ENCODE measurements at regions not wholly inside any gene's neighbourhood (a gene's known extent, or its start where the extent isn't known, plus 50 kb on each side); places are given as distances from the start of the nearest gene placed in this dataset.

DNA sequence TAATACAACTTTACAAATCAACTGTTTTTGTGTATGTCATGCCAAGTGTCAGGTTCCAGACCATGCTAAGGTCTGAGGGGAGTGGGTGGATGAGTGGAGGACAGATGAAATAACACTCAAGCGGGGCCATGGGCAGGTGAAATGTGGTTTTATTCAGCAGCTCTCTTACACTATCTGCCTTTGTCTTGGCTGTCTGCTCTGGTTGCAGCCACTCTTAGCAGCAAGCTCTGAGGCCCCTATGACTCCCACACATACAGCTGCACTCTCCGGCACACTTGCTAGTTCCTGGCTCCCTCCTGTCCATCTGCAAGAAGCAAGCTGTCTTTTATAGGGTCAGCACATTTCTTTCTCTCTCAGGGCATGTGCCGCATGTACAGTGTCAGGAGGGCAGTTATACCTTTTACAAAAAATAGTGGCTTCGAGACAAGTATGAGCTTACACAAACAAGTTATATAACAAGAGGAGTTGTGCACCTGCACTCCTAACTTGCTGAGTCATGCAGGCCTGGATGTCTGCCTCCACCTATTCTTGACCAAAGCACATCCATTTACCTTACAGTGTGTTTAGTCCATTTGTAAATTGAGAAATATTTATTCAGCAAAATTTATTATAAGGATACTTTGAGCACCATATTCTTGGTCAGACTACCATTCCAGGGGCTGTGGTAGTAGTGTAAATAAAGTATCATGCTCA lies 683.7 kb upstream of the CBLB start:
- Histone ChIP-seq H3K36me3 (ENCODE audit: insufficient read depth) (no peaks in the 10 kb centered on the region), H3F3A (replicated peaks; ENCODE audit: low read depth) (no peaks in the 10 kb centered on the region), H3K27ac (ENCODE audit: low read depth) (no peak overlapping the region), H4K20me1 (replicated peaks; ENCODE audit: insufficient read depth) (no peaks in the 10 kb centered on the region), H3K4me1 (ENCODE audit: insufficient read depth) (peaks cover 5% of the 10 kb centered on the region; the same call in 1 of the 2 replicates), H3K4me2 (no peak overlapping the region), H3K27me3 (ENCODE audit: insufficient read depth) (no peaks in the 10 kb centered on the region), H3K79me2 (replicated peaks; ENCODE audit: insufficient read depth) (no peaks in the 10 kb centered on the region), H3K9me2 (ENCODE audit: insufficient read depth) (no peaks in the 10 kb centered on the region), H2AFZ (no peak overlapping the region), H3K4me3 (no peak overlapping the region)
- TF ChIP-seq, protein P1, sequence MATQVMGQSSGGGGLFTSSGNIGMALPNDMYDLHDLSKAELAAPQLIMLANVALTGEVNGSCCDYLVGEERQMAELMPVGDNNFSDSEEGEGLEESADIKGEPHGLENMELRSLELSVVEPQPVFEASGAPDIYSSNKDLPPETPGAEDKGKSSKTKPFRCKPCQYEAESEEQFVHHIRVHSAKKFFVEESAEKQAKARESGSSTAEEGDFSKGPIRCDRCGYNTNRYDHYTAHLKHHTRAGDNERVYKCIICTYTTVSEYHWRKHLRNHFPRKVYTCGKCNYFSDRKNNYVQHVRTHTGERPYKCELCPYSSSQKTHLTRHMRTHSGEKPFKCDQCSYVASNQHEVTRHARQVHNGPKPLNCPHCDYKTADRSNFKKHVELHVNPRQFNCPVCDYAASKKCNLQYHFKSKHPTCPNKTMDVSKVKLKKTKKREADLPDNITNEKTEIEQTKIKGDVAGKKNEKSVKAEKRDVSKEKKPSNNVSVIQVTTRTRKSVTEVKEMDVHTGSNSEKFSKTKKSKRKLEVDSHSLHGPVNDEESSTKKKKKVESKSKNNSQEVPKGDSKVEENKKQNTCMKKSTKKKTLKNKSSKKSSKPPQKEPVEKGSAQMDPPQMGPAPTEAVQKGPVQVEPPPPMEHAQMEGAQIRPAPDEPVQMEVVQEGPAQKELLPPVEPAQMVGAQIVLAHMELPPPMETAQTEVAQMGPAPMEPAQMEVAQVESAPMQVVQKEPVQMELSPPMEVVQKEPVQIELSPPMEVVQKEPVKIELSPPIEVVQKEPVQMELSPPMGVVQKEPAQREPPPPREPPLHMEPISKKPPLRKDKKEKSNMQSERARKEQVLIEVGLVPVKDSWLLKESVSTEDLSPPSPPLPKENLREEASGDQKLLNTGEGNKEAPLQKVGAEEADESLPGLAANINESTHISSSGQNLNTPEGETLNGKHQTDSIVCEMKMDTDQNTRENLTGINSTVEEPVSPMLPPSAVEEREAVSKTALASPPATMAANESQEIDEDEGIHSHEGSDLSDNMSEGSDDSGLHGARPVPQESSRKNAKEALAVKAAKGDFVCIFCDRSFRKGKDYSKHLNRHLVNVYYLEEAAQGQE (IDR thresholded peaks at IDR 0.05; ENCODE audit: unreplicated experiment) = no peak
- no peak for TF ChIP-seq CREB1 (CRISPR knock-in tag; IDR thresholded peaks at IDR 0.05; ENCODE audit: low read depth)
- TF ChIP-seq ZNF331 (CRISPR knock-in tag; IDR thresholded peaks at IDR 0.05; ENCODE audit: low read depth) = no peak
- TF ChIP-seq, protein P2, sequence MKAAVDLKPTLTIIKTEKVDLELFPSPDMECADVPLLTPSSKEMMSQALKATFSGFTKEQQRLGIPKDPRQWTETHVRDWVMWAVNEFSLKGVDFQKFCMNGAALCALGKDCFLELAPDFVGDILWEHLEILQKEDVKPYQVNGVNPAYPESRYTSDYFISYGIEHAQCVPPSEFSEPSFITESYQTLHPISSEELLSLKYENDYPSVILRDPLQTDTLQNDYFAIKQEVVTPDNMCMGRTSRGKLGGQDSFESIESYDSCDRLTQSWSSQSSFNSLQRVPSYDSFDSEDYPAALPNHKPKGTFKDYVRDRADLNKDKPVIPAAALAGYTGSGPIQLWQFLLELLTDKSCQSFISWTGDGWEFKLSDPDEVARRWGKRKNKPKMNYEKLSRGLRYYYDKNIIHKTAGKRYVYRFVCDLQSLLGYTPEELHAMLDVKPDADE (IDR thresholded peaks at IDR 0.05) = no peak
- no peak for TF ChIP-seq POLR2AphosphoS5 (IDR thresholded peaks at IDR 0.05; ENCODE audit: low read depth)
- TF ChIP-seq, protein P3, sequence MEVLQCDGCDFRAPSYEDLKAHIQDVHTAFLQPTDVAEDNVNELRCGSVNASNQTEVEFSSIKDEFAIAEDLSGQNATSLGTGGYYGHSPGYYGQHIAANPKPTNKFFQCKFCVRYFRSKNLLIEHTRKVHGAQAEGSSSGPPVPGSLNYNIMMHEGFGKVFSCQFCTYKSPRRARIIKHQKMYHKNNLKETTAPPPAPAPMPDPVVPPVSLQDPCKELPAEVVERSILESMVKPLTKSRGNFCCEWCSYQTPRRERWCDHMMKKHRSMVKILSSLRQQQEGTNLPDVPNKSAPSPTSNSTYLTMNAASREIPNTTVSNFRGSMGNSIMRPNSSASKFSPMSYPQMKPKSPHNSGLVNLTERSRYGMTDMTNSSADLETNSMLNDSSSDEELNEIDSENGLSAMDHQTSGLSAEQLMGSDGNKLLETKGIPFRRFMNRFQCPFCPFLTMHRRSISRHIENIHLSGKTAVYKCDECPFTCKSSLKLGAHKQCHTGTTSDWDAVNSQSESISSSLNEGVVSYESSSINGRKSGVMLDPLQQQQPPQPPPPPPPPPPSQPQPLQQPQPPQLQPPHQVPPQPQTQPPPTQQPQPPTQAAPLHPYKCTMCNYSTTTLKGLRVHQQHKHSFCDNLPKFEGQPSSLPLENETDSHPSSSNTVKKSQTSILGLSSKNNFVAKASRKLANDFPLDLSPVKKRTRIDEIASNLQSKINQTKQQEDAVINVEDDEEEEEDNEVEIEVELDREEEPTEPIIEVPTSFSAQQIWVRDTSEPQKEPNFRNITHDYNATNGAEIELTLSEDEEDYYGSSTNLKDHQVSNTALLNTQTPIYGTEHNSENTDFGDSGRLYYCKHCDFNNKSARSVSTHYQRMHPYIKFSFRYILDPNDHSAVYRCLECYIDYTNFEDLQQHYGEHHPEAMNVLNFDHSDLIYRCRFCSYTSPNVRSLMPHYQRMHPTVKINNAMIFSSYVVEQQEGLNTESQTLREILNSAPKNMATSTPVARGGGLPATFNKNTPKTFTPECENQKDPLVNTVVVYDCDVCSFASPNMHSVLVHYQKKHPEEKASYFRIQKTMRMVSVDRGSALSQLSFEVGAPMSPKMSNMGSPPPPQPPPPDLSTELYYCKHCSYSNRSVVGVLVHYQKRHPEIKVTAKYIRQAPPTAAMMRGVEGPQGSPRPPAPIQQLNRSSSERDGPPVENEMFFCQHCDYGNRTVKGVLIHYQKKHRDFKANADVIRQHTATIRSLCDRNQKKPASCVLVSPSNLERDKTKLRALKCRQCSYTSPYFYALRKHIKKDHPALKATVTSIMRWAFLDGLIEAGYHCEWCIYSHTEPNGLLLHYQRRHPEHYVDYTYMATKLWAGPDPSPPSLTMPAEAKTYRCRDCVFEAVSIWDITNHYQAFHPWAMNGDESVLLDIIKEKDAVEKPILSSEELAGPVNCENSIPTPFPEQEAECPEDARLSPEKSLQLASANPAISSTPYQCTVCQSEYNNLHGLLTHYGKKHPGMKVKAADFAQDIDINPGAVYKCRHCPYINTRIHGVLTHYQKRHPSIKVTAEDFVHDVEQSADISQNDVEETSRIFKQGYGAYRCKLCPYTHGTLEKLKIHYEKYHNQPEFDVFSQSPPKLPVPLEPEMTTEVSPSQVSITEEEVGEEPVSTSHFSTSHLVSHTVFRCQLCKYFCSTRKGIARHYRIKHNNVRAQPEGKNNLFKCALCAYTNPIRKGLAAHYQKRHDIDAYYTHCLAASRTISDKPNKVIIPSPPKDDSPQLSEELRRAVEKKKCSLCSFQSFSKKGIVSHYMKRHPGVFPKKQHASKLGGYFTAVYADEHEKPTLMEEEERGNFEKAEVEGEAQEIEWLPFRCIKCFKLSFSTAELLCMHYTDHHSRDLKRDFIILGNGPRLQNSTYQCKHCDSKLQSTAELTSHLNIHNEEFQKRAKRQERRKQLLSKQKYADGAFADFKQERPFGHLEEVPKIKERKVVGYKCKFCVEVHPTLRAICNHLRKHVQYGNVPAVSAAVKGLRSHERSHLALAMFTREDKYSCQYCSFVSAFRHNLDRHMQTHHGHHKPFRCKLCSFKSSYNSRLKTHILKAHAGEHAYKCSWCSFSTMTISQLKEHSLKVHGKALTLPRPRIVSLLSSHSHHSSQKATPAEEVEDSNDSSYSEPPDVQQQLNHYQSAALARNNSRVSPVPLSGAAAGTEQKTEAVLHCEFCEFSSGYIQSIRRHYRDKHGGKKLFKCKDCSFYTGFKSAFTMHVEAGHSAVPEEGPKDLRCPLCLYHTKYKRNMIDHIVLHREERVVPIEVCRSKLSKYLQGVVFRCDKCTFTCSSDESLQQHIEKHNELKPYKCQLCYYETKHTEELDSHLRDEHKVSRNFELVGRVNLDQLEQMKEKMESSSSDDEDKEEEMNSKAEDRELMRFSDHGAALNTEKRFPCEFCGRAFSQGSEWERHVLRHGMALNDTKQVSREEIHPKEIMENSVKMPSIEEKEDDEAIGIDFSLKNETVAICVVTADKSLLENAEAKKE (CRISPR knock-in tag; IDR thresholded peaks at IDR 0.05) = no peak
- TF ChIP-seq, protein P4, sequence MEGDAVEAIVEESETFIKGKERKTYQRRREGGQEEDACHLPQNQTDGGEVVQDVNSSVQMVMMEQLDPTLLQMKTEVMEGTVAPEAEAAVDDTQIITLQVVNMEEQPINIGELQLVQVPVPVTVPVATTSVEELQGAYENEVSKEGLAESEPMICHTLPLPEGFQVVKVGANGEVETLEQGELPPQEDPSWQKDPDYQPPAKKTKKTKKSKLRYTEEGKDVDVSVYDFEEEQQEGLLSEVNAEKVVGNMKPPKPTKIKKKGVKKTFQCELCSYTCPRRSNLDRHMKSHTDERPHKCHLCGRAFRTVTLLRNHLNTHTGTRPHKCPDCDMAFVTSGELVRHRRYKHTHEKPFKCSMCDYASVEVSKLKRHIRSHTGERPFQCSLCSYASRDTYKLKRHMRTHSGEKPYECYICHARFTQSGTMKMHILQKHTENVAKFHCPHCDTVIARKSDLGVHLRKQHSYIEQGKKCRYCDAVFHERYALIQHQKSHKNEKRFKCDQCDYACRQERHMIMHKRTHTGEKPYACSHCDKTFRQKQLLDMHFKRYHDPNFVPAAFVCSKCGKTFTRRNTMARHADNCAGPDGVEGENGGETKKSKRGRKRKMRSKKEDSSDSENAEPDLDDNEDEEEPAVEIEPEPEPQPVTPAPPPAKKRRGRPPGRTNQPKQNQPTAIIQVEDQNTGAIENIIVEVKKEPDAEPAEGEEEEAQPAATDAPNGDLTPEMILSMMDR (conservative IDR thresholded peaks at IDR 0.05; ENCODE audit: low read depth in 2 of 2) = no peak
- TF ChIP-seq JUNB (IDR thresholded peaks at IDR 0.05; ENCODE audit: unreplicated experiment) = no peak
- no peak for TF ChIP-seq ZNF114 (CRISPR knock-in tag; IDR thresholded peaks at IDR 0.05)
- TF ChIP-seq NANOG (IDR thresholded peaks at IDR 0.05; ENCODE audit: borderline replicate concordance) = no peak
- no peak for TF ChIP-seq STAT1 (IDR thresholded peaks at IDR 0.05; ENCODE audit: unreplicated experiment)
- no peak for TF ChIP-seq EZH2phosphoT487 (IDR thresholded peaks at IDR 0.05; ENCODE audit: unreplicated experiment)
- TF ChIP-seq EZH2 (IDR thresholded peaks at IDR 0.05; ENCODE audit: low read depth, unreplicated experiment) = no peak
- Mint-ChIP-seq H3K36me3 (ENCODE audit: low read depth) (peaks cover 17% of the 10 kb centered on the region; the same call in 2 of the 3 replicates), H3K4me3 (no peak overlapping the region), H3K9me3 (peaks cover 17% of the 10 kb centered on the region), H3K27ac (no peak overlapping the region), H3K27me3 (ENCODE audit: insufficient read depth, low read depth, poor library complexity) (no peaks in the 10 kb centered on the region), H3K4me1 (no peaks in the 10 kb centered on the region; the same call in 2 of the 3 replicates)
- ATAC-seq (no peak), DNase-seq (ENCODE audit: low spot score) (peak; percentile 39)

All from GM23338 (cell line).